A549 (cell line): ENCODE measurements at regions not wholly inside any gene's neighbourhood (a gene's known extent, or its start where the extent isn't known, plus 50 kb on each side); places are given as distances from the start of the nearest gene placed in this dataset.

Experiments
- ATAC-seq, 2 experiments: fragments of 200-7000 bp in 1 of 2; fragments of >200 bp in 1 of 2; cut with Nextera tagmentation in 1 of 2; cut with Tn5 transposase in 1 of 2; 3 replicates each; pipeline versions ENCODE4 v1.8.0 to v1.9.1; 2018 to 2020; ENCODE audit warnings: mild to moderate bottlenecking in 1 of 2, moderate library complexity in 1 of 2
- CTCF ChIA-PET: fragments of 300-600 bp; sonication (Branson Sonifier 250); formaldehyde crosslinking; extraction: SDS; loops from one replicate; lab custom pipeline; 2021; ENCODE audit warnings: antibody characterized with exemption, inconsistent platforms; lab: Yijun Ruan, JAX
- POLR2A ChIA-PET: fragments of 350-600 bp; formaldehyde crosslinking; extraction: SDS; loops from one replicate; lab custom pipeline; 2021; ENCODE audit warnings: antibody characterized with exemption, inconsistent platforms; lab: Yijun Ruan, JAX
- DNase-seq, 2 experiments: peaks; one replicate each; pipeline versions ENCODE4 v3.0.0 to v3.0.0-alpha.2; 2011 to 2016; ENCODE audit warnings: low read depth in 1 of 2, low spot score in 1 of 2
- FAIRE-seq: peaks from 2 replicates; lab custom pipeline; 2011; peaks lifted over from hg19 to GRCh38; lab: Jason Lieb, UNC
- H3K27ac ChIP-seq, 2 experiments: fragments of >200 bp; sonication (Bioruptor Twin); formaldehyde crosslinking; 3 replicates each; pipeline ENCODE4 v1.5.1; 2016 to 2017
- H3K4me1 ChIP-seq: fragments of >200 bp; sonication (Bioruptor Twin); formaldehyde crosslinking; 3 replicates; pipeline ENCODE4 v1.6.1; 2016
- H3K4me2 ChIP-seq: fragments of >200 bp; sonication (Bioruptor Twin); formaldehyde crosslinking; 3 replicates; pipeline ENCODE4 v1.6.1; 2016
- H3K4me3 ChIP-seq: fragments of >200 bp; sonication (Bioruptor Twin); formaldehyde crosslinking; 3 replicates; pipeline ENCODE4 v1.5.1; 2016
- H3K9me3 ChIP-seq: fragments of >200 bp; sonication (Bioruptor Twin); formaldehyde crosslinking; 3 replicates; pipeline ENCODE4 v1.6.1; 2016
- ATOH8 ChIP-seq: fragments of 250-450 bp; sonication (Bioruptor Pico); IDR thresholded peaks from 2 replicates; pipeline ENCODE4 v1.5.0; 2020; ENCODE audit warnings: low read depth, mild to moderate bottlenecking, moderate library complexity
- BCL3 ChIP-seq: fragments of >200 bp; sonication (Bioruptor Twin); formaldehyde crosslinking; IDR thresholded peaks from 3 replicates; pipeline ENCODE4 v1.6.1; 2016
- CBX2 ChIP-seq: fragments of 200-600 bp; sonication (generic); IDR thresholded peaks from 2 replicates; pipeline ENCODE4 v1.6.1; 2016; ENCODE audit warnings: low read depth, mild to moderate bottlenecking, borderline replicate concordance
- CEBPB ChIP-seq, 2 experiments: fragments of >200 bp in 1 of 2; sonication (Bioruptor Twin) in 1 of 2; formaldehyde crosslinking in 1 of 2; IDR thresholded peaks; 2 replicates each; pipeline ENCODE4 v1.6.1; 2012 to 2016
- CHD4 ChIP-seq: fragments of 200-600 bp; sonication (generic); IDR thresholded peaks from 2 replicates; pipeline ENCODE4 v1.6.1; 2016; ENCODE audit warnings: antibody characterized with exemption, mild to moderate bottlenecking, borderline replicate concordance
- E2F6 ChIP-seq: IDR thresholded peaks from 2 replicates; pipeline ENCODE4 v1.6.1; 2012; ENCODE audit warnings: low read depth, borderline replicate concordance
- EHMT2 ChIP-seq: fragments of 200-600 bp; sonication (generic); IDR thresholded peaks from 2 replicates; pipeline ENCODE4 v1.6.1; 2016; ENCODE audit warnings: antibody characterized with exemption, low read depth, mild to moderate bottlenecking, moderate library complexity
- FOSB ChIP-seq: fragments of 250-450 bp; sonication (Bioruptor Pico); IDR thresholded peaks from 2 replicates; pipeline ENCODE4 v1.5.0; 2020; ENCODE audit warnings: mild to moderate bottlenecking, moderate library complexity
- FOXS1 ChIP-seq: fragments of 250-450 bp; sonication (Bioruptor Pico); IDR thresholded peaks from 2 replicates; pipeline ENCODE4 v1.5.0; 2020; ENCODE audit warnings: mild to moderate bottlenecking, moderate library complexity
- GATA3 ChIP-seq: IDR thresholded peaks from 2 replicates; pipeline ENCODE4 v1.6.1; 2012; ENCODE audit warnings: borderline replicate concordance
- HDAC2 ChIP-seq: fragments of 200-600 bp; sonication (generic); IDR thresholded peaks from 2 replicates; pipeline ENCODE4 v1.6.1; 2016
- HES2 ChIP-seq: fragments of >200 bp; sonication (Bioruptor Twin); formaldehyde crosslinking; IDR thresholded peaks from 2 replicates; pipeline ENCODE4 v1.6.1; 2016
- HOXA7 ChIP-seq: fragments of 250-450 bp; sonication (Bioruptor Pico); IDR thresholded peaks from 2 replicates; pipeline ENCODE4 v1.5.0; 2020; ENCODE audit warnings: mild to moderate bottlenecking, moderate library complexity
- HOXB13 ChIP-seq: fragments of 250-450 bp; sonication (Bioruptor Pico); IDR thresholded peaks from 2 replicates; pipeline ENCODE4 v1.5.0; 2020; ENCODE audit warnings: low read depth, mild to moderate bottlenecking, moderate library complexity
- HOXB5 ChIP-seq: fragments of 250-450 bp; sonication (Bioruptor Pico); IDR thresholded peaks from 2 replicates; pipeline ENCODE4 v1.5.0; 2020; ENCODE audit warnings: mild to moderate bottlenecking, moderate library complexity
- JUN ChIP-seq, 2 experiments: fragments of >200 bp; sonication (Bioruptor Twin); formaldehyde crosslinking; IDR thresholded peaks; 2 replicates in 1 of 2; 3 replicates in 1 of 2; pipeline ENCODE4 v1.6.1; 2016 to 2017
- KDM1A ChIP-seq: fragments of 200-600 bp; sonication (generic); IDR thresholded peaks from 2 replicates; pipeline ENCODE4 v1.6.1; 2016; ENCODE audit warnings: low read depth, mild to moderate bottlenecking
- KDM5A ChIP-seq: fragments of 200-600 bp; sonication (generic); IDR thresholded peaks from 2 replicates; pipeline ENCODE4 v1.6.1; 2016; ENCODE audit warnings: antibody characterized with exemption, mild to moderate bottlenecking
- MAFK ChIP-seq: fragments of 450-650 bp; IDR thresholded peaks from 2 replicates; pipeline ENCODE4 v1.6.1; 2014; ENCODE audit not compliant: partially characterized antibody
- MAX ChIP-seq: IDR thresholded peaks from 2 replicates; pipeline ENCODE4 v1.6.1; 2012
- NPAS2 ChIP-seq: fragments of 250-450 bp; sonication (Bioruptor Pico); IDR thresholded peaks from 2 replicates; pipeline ENCODE4 v1.8.0; 2022; ENCODE audit warnings: mild to moderate bottlenecking, moderate library complexity, borderline replicate concordance
- NR3C1 ChIP-seq: fragments of >200 bp; sonication (Bioruptor Twin); formaldehyde crosslinking; IDR thresholded peaks from 3 replicates; pipeline ENCODE4 v1.6.1; 2017
- PHF8 ChIP-seq: fragments of 200-600 bp; sonication (generic); IDR thresholded peaks from 2 replicates; pipeline ENCODE4 v1.6.1; 2016; ENCODE audit warnings: low read depth, mild to moderate bottlenecking, antibody characterized with exemption, moderate library complexity, borderline replicate concordance
- POLR2A ChIP-seq: IDR thresholded peaks from 2 replicates; pipeline ENCODE4 v1.6.1; 2012; ENCODE audit warnings: mild to moderate bottlenecking, low read length
- RAD21 ChIP-seq, 2 experiments: fragments of >200 bp in 1 of 2; sonication (Bioruptor Twin) in 1 of 2; formaldehyde crosslinking in 1 of 2; IDR thresholded peaks in 1 of 2; conservative IDR thresholded peaks in 1 of 2; 2 replicates in 1 of 2; 3 replicates in 1 of 2; pipeline ENCODE4 v1.6.1; 2012 to 2018; ENCODE audit warnings: inconsistent platforms in 1 of 2
- RCOR1 ChIP-seq: fragments of 150-350 bp; IDR thresholded peaks from 2 replicates; pipeline ENCODE4 v1.6.1; 2014; ENCODE audit warnings: antibody characterized with exemption, low read length, low read depth
- REST ChIP-seq: fragments of 200-600 bp; sonication (generic); IDR thresholded peaks from 2 replicates; pipeline ENCODE4 v1.6.1; 2016; ENCODE audit warnings: antibody characterized with exemption, mild to moderate bottlenecking, moderate library complexity
- TFCP2L1 ChIP-seq: fragments of 250-450 bp; sonication (Bioruptor Pico); IDR thresholded peaks from 2 replicates; pipeline ENCODE4 v1.5.0; 2021; ENCODE audit warnings: mild to moderate bottlenecking
- USF2 ChIP-seq: fragments of 450-650 bp; IDR thresholded peaks from 2 replicates; pipeline ENCODE4 v1.6.1; 2014; ENCODE audit warnings: antibody characterized with exemption
- ZC3H11A ChIP-seq: fragments of 450-650 bp; IDR thresholded peaks from 2 replicates; pipeline ENCODE4 v1.6.1; 2014; ENCODE audit warnings: antibody characterized with exemption, mild to moderate bottlenecking
- WGBS: methylation state at CpG from one replicate; pipeline ENCODE4 v1.1.6; 2017; ENCODE audit errors: missing lambda C conversion rate; 5-methylcytosine and 5-hydroxymethylcytosine counted together

GRCh38 chr7:21137640-21138039 is 290.2 kb upstream of the SP4 start:
- ChIA-PET POLR2A (no interaction called here), CTCF (no interaction called here)
- DNase-seq (no peak), FAIRE-seq (no peak), ATAC-seq (no peak)
- Histone ChIP-seq H3K27ac (no peak overlapping the region), H3K4me3 (no peak overlapping the region), H3K9me3 (no peaks in the 10 kb centered on the region; the same call in 2 of the 3 replicates), H3K4me1 (no peaks in the 10 kb centered on the region), H3K4me2 (no peak overlapping the region)
- peak; percentile 44 for TF ChIP-seq MAFK
- TF ChIP-seq HOXA7 = no peak
- 2% methylated on average over 3 of the region's 3 CpGs for WGBS

GRCh38 chr7:21140622-21141021 is 287.3 kb upstream of the SP4 start:
- ATAC-seq = no peak
- POLR2A ChIA-PET = no interaction called here
- CTCF ChIA-PET = no interaction called here
- no peak for FAIRE-seq
- H3K4me2 ChIP-seq = no peak overlapping the region
- H3K4me1 ChIP-seq = no peaks in the 10 kb centered on the region
- no peak overlapping the region for H3K27ac ChIP-seq
- DNase-seq = no peak
- no peaks in the 10 kb centered on the region; the same call in 2 of the 3 replicates for H3K9me3 ChIP-seq
- H3K4me3 ChIP-seq = no peak overlapping the region
- WGBS = 0% methylated on average over 3 of the region's 3 CpGs
- TF ChIP-seq ZC3H11A (no peak), KDM5A (no peak), HDAC2 (no peak), CHD4 (no peak), ATOH8 (CRISPR knock-in tag) (no peak), HOXA7 (no peak), EHMT2 (no peak), HES2 (no peak), RCOR1 (no peak), HOXB13 (CRISPR knock-in tag) (no peak), BCL3 (no peak), USF2 (no peak), FOSB (CRISPR knock-in tag) (no peak), RAD21 (conservative IDR thresholded peaks at IDR 0.05 in 1 of 2, IDR thresholded peaks at IDR 0.05 in 1 of 2) (no peak), MAX (no peak), HOXB5 (no peak)

- no peak overlapping the region for H3K4me2 ChIP-seq
- no peak for FAIRE-seq
- ChIA-PET POLR2A (no interaction called here), CTCF (no interaction called here)
- DNase-seq = no peak
- H3K4me3 ChIP-seq = no peak overlapping the region
- H3K4me1 ChIP-seq = no peaks in the 10 kb centered on the region
- ATAC-seq = no peak
- no peaks in the 10 kb centered on the region; the same call in 2 of the 3 replicates for H3K9me3 ChIP-seq
- H3K27ac ChIP-seq = no peak overlapping the region
- 32% methylated on average over 3 of the region's 3 CpGs for WGBS
- TF ChIP-seq TFCP2L1 (CRISPR knock-in tag) (no peak), KDM5A (no peak), NPAS2 (CRISPR knock-in tag) (no peak), JUN (IDR thresholded peaks at IDR 0.05) (no peak), KDM1A (no peak), NR3C1 (no peak), CBX2 (no peak), POLR2A (no peak), E2F6 (no peak), CEBPB (IDR thresholded peaks at IDR 0.05) (no peak), PHF8 (no peak), REST (no peak), GATA3 (no peak), HES2 (no peak), ZC3H11A (no peak), FOXS1 (CRISPR knock-in tag) (no peak)
These were observed 286.4 kb upstream of the SP4 start for GRCh38 chr7:21141476-21141875.
